ENCODE measurements at regions not wholly inside any gene's neighbourhood (a gene's known extent, or its start where the extent isn't known, plus 50 kb on each side); places are given as distances from the start of the nearest gene placed in this dataset.

GRCh38 chr2:203789618-203790017 lies 78.0 kb upstream of the CTLA4 start:
- no peak for FAIRE-seq
- SMC1A ChIA-PET (ENCODE audit: uncharacterized antibody, unreplicated experiment) = no interaction called here
- RAD21 ChIA-PET (ENCODE audit: unreplicated experiment) = no interaction called here

More at GRCh38 chr2:203789618-203790017, 78.0 kb upstream of the CTLA4 start:
- ChIA-PET POLR2A (no interaction called here), CTCF (no interaction called here)
- H3K4me2 ChIP-seq (ENCODE audit: control insufficient read depth, insufficient read depth) = no peak overlapping the region
- no peak for ATAC-seq
- TF ChIP-seq TCF12 (IDR thresholded peaks at IDR 0.05; ENCODE audit: low read depth, low read length) (no peak), CUX1 (IDR thresholded peaks at IDR 0.05; ENCODE audit: insufficient replicate concordance, low read depth, low read length) (no peak), KAT2A (conservative IDR thresholded peaks at IDR 0.05; ENCODE audit: control insufficient read depth, low read depth, low read length) (no peak), SMARCA5 (IDR thresholded peaks at IDR 0.05) (no peak), ZNF217 (IDR thresholded peaks at IDR 0.05) (no peak), ETV6 (conservative IDR thresholded peaks at IDR 0.05 in 1 of 2, IDR thresholded peaks at IDR 0.05 in 1 of 2; ENCODE audit: borderline replicate concordance in 1 of 2, low read depth in 1 of 2) (no peak), FOXM1 (IDR thresholded peaks at IDR 0.05; ENCODE audit: low read depth, low read length) (no peak), IKZF2 (IDR thresholded peaks at IDR 0.05) (no peak), TBL1XR1 (IDR thresholded peaks at IDR 0.05; ENCODE audit: low read depth, low read length) (no peak), HCFC1 (IDR thresholded peaks at IDR 0.05; ENCODE audit: low read length) (no peak), BRCA1 (IDR thresholded peaks at IDR 0.05; ENCODE audit: low read depth, low read length) (no peak), DPF2 (IDR thresholded peaks at IDR 0.05) (no peak), BCL11A (IDR thresholded peaks at IDR 0.05; ENCODE audit: low read depth, low read length) (no peak), MYC (IDR thresholded peaks at IDR 0.05; ENCODE audit: insufficient read depth, insufficient read length, insufficient replicate concordance, low read length, severe bottlenecking) (no peak), BCLAF1 (IDR thresholded peaks at IDR 0.05) (no peak), BCL3 (IDR thresholded peaks at IDR 0.05; ENCODE audit: borderline replicate concordance, insufficient read depth, low read depth, low read length, poor library complexity, severe bottlenecking) (no peak)
- H3K27ac ChIP-seq (ENCODE audit: control insufficient read depth, insufficient read depth) = no peak overlapping the region
- H3K9ac ChIP-seq (ENCODE audit: control insufficient read depth, insufficient read depth, low read length) = no peak overlapping the region
- intact Hi-C loops (cut with micrococcal nuclease; ENCODE audit: unreplicated experiment) = no loop called here
- no TSS peak for BruUV-seq (replicated peaks)
- no peaks in the 10 kb centered on the region for H4K20me1 ChIP-seq (ENCODE audit: control insufficient read depth, insufficient read depth)
- in situ Hi-C loops (cut with MboI) = no loop called here
- H3K4me1 ChIP-seq (ENCODE audit: control insufficient read depth, insufficient read depth, low read length) = no peaks in the 10 kb centered on the region
- H2AFZ ChIP-seq (ENCODE audit: control insufficient read depth, low read depth, low read length) = no peak overlapping the region
- H3K27me3 ChIP-seq (replicated peaks in 1 of 2; ENCODE audit: control insufficient read depth in 2 of 2, insufficient read depth in 2 of 2, low read length in 1 of 2) = peaks cover 0 to 2% of the 10 kb centered on the region in 2 experiments; a peak in 2 of 4 replicates
- H3K79me2 ChIP-seq (ENCODE audit: control insufficient read depth, insufficient read depth, low read length) = no peaks in the 10 kb centered on the region
- H3K4me3 ChIP-seq = no peak overlapping the region
- DNase-seq (ENCODE audit: low read depth, low spot score) = no peak
- no peaks in the 10 kb centered on the region for H3K36me3 ChIP-seq (ENCODE audit: control insufficient read depth in 2 of 2, insufficient read depth in 2 of 2, low read length in 1 of 2)
- H3K9me3 ChIP-seq (replicated peaks; ENCODE audit: control insufficient read depth, insufficient read depth, low read length) = no peaks in the 10 kb centered on the region
